Activated naive CD4-positive, alpha-beta T cell treated with Interleukin-2 at 50 U/mL for 16 hours (primary cell): ENCODE measurements at regions not wholly inside any gene's neighbourhood (a gene's known extent, or its start where the extent isn't known, plus 50 kb on each side); places are given as distances from the start of the nearest gene placed in this dataset.
"Not testable (repeated sequence)": the region's sequence is repeated elsewhere in the genome, so short reads cannot be mapped to it uniquely, and the experiment has no call there.

Experiments
- DNase-seq: peaks from one replicate; pipeline ENCODE4 v3.0.0-alpha.2; 2020

GRCh38 chr13:50539791-50540530 is 303.5 kb downstream of the DLEU7 start:
- no peak for DNase-seq

GRCh38 chr13:50543141-50543540 is 300.4 kb downstream of the DLEU7 start:
- no peak for DNase-seq

- no peak for DNase-seq
Measured at GRCh38 chr13:50543782-50544181, 299.7 kb downstream of the DLEU7 start.

- DNase-seq = no peak
Measured at GRCh38 chr13:50544211-50544610, 299.3 kb downstream of the DLEU7 start.

- DNase-seq = not testable (repeated sequence)
Measured at GRCh38 chr13:50547175-50547574, 296.3 kb downstream of the DLEU7 start.

GRCh38 chr13:50548586-50548985 is 294.9 kb downstream of the DLEU7 start:
- DNase-seq = no peak

GRCh38 chr13:50549221-50549942 is 294.1 kb downstream of the DLEU7 start:
- no peak for DNase-seq

GRCh38 chr13:50550151-50550550 is 293.3 kb downstream of the DLEU7 start:
- DNase-seq = no peak

- no peak for DNase-seq
Measured at GRCh38 chr13:50552424-50552966, 291.0 kb downstream of the DLEU7 start.

GRCh38 chr13:50561739-50562138 is 281.8 kb downstream of the DLEU7 start:
- no peak for DNase-seq

GRCh38 chr13:50566646-50567045 is 276.8 kb downstream of the DLEU7 start:
- no peak for DNase-seq

GRCh38 chr13:50572129-50572528 is 271.4 kb downstream of the DLEU7 start:
- no peak for DNase-seq

- DNase-seq = no peak
Measured at GRCh38 chr13:50573066-50573465, 270.4 kb downstream of the DLEU7 start.

- no peak for DNase-seq
Measured at GRCh38 chr13:50574731-50575130, 268.8 kb downstream of the DLEU7 start.

GRCh38 chr13:50575138-50575537 is 268.4 kb downstream of the DLEU7 start:
- no peak for DNase-seq

GRCh38 chr13:50576156-50576555 is 267.3 kb downstream of the DLEU7 start:
- no peak for DNase-seq

GRCh38 chr13:50577806-50578205 is 265.7 kb downstream of the DLEU7 start:
- no peak for DNase-seq

GRCh38 chr13:50580684-50581305 is 262.7 kb downstream of the DLEU7 start:
- no peak for DNase-seq

- DNase-seq = no peak
Measured at GRCh38 chr13:50581586-50582196, 261.8 kb downstream of the DLEU7 start.

- no peak for DNase-seq
Measured at GRCh38 chr13:50584856-50585580, 258.5 kb downstream of the DLEU7 start.

GRCh38 chr13:50585674-50586413 is 257.6 kb downstream of the DLEU7 start:
- no peak for DNase-seq
